Fibroblast of lung (primary cell): ENCODE measurements at regions not wholly inside any gene's neighbourhood (a gene's known extent, or its start where the extent isn't known, plus 50 kb on each side); places are given as distances from the start of the nearest gene placed in this dataset.

ENCODE experiments used
- EZH2 ChIP-seq: IDR thresholded peaks from 2 replicates; pipeline ENCODE4 v1.5.1; 2012; ENCODE audit warnings: low read length, control low read depth, mild to moderate bottlenecking; ENCODE audit errors: missing control alignments
- TF ChIP-seq, protein P1 (sequence below), 2 donors: IDR thresholded peaks in 1 of 2; conservative IDR thresholded peaks in 1 of 2; 1 replicate in 1 of 2; 2 replicates in 1 of 2; pipeline ENCODE4 v1.5.1; 2011 to 2012; ENCODE audit warnings: low read length in 2 of 2, control low read depth in 1 of 2, inconsistent platforms in 1 of 2, low read depth in 1 of 2, mild to moderate bottlenecking in 1 of 2

DNA sequence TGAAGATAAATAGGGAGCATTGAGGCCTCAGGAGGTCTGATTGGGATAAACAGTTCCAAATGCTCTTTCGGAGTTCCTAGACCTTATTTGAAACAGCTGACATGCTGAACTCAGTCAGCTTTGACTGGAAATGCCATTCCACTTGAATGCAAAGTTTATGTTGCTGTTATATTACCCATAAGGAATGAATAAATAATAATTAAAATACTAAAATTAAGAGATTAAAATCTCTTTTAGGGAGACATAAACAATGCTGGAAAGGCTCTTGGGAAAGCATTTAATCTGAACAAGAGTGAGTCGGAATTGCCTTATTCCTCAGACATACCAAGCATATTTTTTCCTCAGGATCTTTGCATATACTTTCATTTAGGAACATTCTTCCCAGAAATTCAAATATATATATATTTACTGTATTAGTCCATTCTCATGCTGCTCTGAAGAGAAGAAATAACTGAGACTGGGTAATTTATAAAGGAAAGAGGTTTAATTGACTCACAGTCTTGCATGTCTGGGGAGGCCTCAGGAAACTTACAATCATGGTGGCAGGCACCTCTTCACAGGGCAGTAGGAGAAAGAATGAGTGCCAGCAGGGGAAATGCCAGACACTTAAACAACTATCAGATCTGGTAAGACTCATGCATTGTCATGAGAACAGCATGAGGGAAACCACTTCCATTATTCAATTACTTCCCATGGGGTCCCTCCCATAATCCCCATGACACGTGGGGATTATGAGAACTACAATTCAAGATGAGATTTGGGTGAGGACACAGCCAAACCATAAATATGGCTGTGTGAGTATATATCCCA lies 318.2 kb upstream of the PLXNA2 start:
- TF ChIP-seq, protein P1, sequence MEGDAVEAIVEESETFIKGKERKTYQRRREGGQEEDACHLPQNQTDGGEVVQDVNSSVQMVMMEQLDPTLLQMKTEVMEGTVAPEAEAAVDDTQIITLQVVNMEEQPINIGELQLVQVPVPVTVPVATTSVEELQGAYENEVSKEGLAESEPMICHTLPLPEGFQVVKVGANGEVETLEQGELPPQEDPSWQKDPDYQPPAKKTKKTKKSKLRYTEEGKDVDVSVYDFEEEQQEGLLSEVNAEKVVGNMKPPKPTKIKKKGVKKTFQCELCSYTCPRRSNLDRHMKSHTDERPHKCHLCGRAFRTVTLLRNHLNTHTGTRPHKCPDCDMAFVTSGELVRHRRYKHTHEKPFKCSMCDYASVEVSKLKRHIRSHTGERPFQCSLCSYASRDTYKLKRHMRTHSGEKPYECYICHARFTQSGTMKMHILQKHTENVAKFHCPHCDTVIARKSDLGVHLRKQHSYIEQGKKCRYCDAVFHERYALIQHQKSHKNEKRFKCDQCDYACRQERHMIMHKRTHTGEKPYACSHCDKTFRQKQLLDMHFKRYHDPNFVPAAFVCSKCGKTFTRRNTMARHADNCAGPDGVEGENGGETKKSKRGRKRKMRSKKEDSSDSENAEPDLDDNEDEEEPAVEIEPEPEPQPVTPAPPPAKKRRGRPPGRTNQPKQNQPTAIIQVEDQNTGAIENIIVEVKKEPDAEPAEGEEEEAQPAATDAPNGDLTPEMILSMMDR (conservative IDR thresholded peaks at IDR 0.05 in 1 of 2, IDR thresholded peaks at IDR 0.05 in 1 of 2; ENCODE audit: low read depth in 1 of 2, low read length in 2 of 2), result no peak
- TF ChIP-seq EZH2, result no peak
